ENCODE measurements at regions not wholly inside any gene's neighbourhood (a gene's known extent, or its start where the extent isn't known, plus 50 kb on each side); places are given as distances from the start of the nearest gene placed in this dataset.

- TF ChIP-seq CTCF (IDR thresholded peaks at IDR 0.05) (no peak), EP300 (IDR thresholded peaks at IDR 0.05; ENCODE audit: low read depth) (no peak), POLR2A (IDR thresholded peaks at IDR 0.05) (no peak), POLR2AphosphoS5 (IDR thresholded peaks at IDR 0.05) (no peak)
Observed at GRCh38 chr1:208808301-208808700, 564.1 kb upstream of the PLXNA2 start.
